Right atrium auricular region (tissue), 2 donors: ENCODE measurements at regions not wholly inside any gene's neighbourhood (a gene's known extent, or its start where the extent isn't known, plus 50 kb on each side); places are given as distances from the start of the nearest gene placed in this dataset.

Experiments
- DNase-seq: peaks from one replicate; pipeline ENCODE4 v3.0.0-alpha.2; 2019; ENCODE audit warnings: low spot score
- H3K27ac ChIP-seq, 2 donors: fragments of 200-600 bp; sonication (generic); 1 replicate in 1 of 2; 2 replicates in 1 of 2; pipeline ENCODE4 v1.5.1; 2016 to 2019
- H3K27me3 ChIP-seq, 2 donors: fragments of 200-600 bp; sonication (generic); one replicate each; pipeline versions ENCODE4 v1.5.1 to v1.6.0; 2017 to 2019
- H3K36me3 ChIP-seq: fragments of 200-600 bp; sonication (generic); one replicate; pipeline ENCODE4 v1.5.1; 2016
- H3K4me1 ChIP-seq, 2 donors: fragments of 200-600 bp; sonication (generic); one replicate each; pipeline versions ENCODE4 v1.5.1 to v1.6.0; 2017 to 2019
- H3K4me3 ChIP-seq, 2 donors: fragments of 200-600 bp; sonication (generic); 1 replicate in 1 of 2; 2 replicates in 1 of 2; pipeline ENCODE4 v1.5.1; 2017 to 2019; ENCODE audit warnings: mild to moderate bottlenecking in 1 of 2, moderate library complexity in 1 of 2
- H3K9me3 ChIP-seq, 2 donors: fragments of 200-600 bp; sonication (generic); one replicate each; pipeline ENCODE4 v1.5.1; 2019
- TF ChIP-seq, protein P1 (sequence below), 2 donors: fragments of 200-600 bp; sonication (generic); IDR thresholded peaks; one replicate each; pipeline ENCODE4 v1.5.1; 2019; ENCODE audit warnings: antibody characterized with exemption in 2 of 2

- TF ChIP-seq, protein P1, sequence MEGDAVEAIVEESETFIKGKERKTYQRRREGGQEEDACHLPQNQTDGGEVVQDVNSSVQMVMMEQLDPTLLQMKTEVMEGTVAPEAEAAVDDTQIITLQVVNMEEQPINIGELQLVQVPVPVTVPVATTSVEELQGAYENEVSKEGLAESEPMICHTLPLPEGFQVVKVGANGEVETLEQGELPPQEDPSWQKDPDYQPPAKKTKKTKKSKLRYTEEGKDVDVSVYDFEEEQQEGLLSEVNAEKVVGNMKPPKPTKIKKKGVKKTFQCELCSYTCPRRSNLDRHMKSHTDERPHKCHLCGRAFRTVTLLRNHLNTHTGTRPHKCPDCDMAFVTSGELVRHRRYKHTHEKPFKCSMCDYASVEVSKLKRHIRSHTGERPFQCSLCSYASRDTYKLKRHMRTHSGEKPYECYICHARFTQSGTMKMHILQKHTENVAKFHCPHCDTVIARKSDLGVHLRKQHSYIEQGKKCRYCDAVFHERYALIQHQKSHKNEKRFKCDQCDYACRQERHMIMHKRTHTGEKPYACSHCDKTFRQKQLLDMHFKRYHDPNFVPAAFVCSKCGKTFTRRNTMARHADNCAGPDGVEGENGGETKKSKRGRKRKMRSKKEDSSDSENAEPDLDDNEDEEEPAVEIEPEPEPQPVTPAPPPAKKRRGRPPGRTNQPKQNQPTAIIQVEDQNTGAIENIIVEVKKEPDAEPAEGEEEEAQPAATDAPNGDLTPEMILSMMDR (IDR thresholded peaks at IDR 0.05) = no peak
- Histone ChIP-seq H3K36me3 (no peaks in the 10 kb centered on the region), H3K9me3 (no peaks in the 10 kb centered on the region), H3K27ac (no peak overlapping the region), H3K4me3 (no peak overlapping the region), H3K4me1 (no peaks in the 10 kb centered on the region), H3K27me3 (no peaks in the 10 kb centered on the region)
- no peak for DNase-seq
These were observed 624.4 kb upstream of the SOX11 start for GRCh38 chr2:5067816-5068215.

- Histone ChIP-seq H3K27ac (no peak overlapping the region), H3K36me3 (no peaks in the 10 kb centered on the region), H3K4me1 (no peaks in the 10 kb centered on the region), H3K4me3 (no peak overlapping the region), H3K9me3 (no peaks in the 10 kb centered on the region), H3K27me3 (no peaks in the 10 kb centered on the region)
- no peak for DNase-seq
- TF ChIP-seq, protein P1 (IDR thresholded peaks at IDR 0.05) = no peak
These were observed 621.9 kb upstream of the SOX11 start for GRCh38 chr2:5070257-5070656.

- no peaks in the 10 kb centered on the region for H3K4me1 ChIP-seq
- no peak overlapping the region for H3K27ac ChIP-seq
- H3K4me3 ChIP-seq = no peak overlapping the region
- no peaks in the 10 kb centered on the region for H3K9me3 ChIP-seq
- no peaks in the 10 kb centered on the region for H3K36me3 ChIP-seq
- no peak for DNase-seq
- TF ChIP-seq, protein P1 (IDR thresholded peaks at IDR 0.05) = no peak
- no peaks in the 10 kb centered on the region for H3K27me3 ChIP-seq
These were observed 617.5 kb upstream of the SOX11 start for GRCh38 chr2:5074733-5075132.

GRCh38 chr2:5076599-5076998 lies 615.6 kb upstream of the SOX11 start:
- TF ChIP-seq, protein P1 (IDR thresholded peaks at IDR 0.05) = no peak
- no peaks in the 10 kb centered on the region for H3K9me3 ChIP-seq
- DNase-seq = no peak

DNA sequence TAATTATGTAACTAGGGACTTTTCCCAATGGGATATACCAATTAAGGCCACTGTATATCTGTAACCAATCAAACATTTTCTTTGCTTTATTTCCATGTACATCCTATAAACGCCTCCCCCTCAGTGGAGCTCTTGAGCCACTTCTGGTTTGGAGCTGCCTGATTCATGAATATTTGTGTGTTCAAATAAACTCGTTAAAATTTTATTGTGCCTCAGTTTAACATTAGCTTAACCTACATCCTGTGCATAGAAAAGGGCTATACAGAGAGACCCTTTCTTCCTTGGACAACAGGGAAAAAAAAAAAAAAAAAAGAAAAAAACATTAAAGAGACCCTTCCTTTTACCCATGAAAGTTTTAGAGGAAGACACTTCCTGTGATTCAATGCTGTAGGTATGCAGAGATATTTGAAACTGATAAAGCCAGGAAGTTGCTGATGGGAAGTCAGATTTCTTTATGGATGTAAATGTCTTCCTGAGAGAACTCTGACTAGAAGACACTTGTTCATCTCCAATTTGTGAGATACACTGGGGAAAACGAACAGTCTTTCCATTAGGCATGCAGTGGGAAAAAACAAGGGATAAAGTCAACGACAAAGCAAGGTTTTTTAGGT lies 614.6 kb upstream of the SOX11 start:
- H3K9me3 ChIP-seq = no peaks in the 10 kb centered on the region
- H3K4me1 ChIP-seq = no peaks in the 10 kb centered on the region
- no peaks in the 10 kb centered on the region for H3K36me3 ChIP-seq
- H3K27me3 ChIP-seq = no peaks in the 10 kb centered on the region
- DNase-seq = no peak
- TF ChIP-seq, protein P1 (IDR thresholded peaks at IDR 0.05) = no peak
- no peak overlapping the region for H3K27ac ChIP-seq
- no peak overlapping the region for H3K4me3 ChIP-seq

More at GRCh38 chr2:5076599-5076998, 615.6 kb upstream of the SOX11 start:
- H3K4me1 ChIP-seq = no peaks in the 10 kb centered on the region
- H3K36me3 ChIP-seq = no peaks in the 10 kb centered on the region
- H3K27me3 ChIP-seq = no peaks in the 10 kb centered on the region
- no peak overlapping the region for H3K27ac ChIP-seq
- H3K4me3 ChIP-seq = no peak overlapping the region

GRCh38 chr2:5083402-5083801 lies 608.8 kb upstream of the SOX11 start:
- TF ChIP-seq, protein P1 (IDR thresholded peaks at IDR 0.05) = no peak
- Histone ChIP-seq H3K27ac (no peak overlapping the region), H3K4me3 (no peak overlapping the region), H3K4me1 (no peaks in the 10 kb centered on the region), H3K36me3 (no peaks in the 10 kb centered on the region), H3K9me3 (no peaks in the 10 kb centered on the region), H3K27me3 (no peaks in the 10 kb centered on the region)
- DNase-seq = no peak
